H1 (cell line): ENCODE measurements at regions not wholly inside any gene's neighbourhood (a gene's known extent, or its start where the extent isn't known, plus 50 kb on each side); places are given as distances from the start of the nearest gene placed in this dataset.

Experiments
- CTCF ChIA-PET: fragments of 300-600 bp; sonication (Branson Sonifier 250); formaldehyde crosslinking; loops from one replicate; lab custom pipeline; 2021; ENCODE audit not compliant: partially characterized antibody; lab: Charles Lee
- POLR2A ChIA-PET: fragments of 300-600 bp; sonication (Branson Sonifier 250); formaldehyde crosslinking; loops from one replicate; lab custom pipeline; 2021; ENCODE audit warnings: inconsistent platforms; ENCODE audit not compliant: partially characterized antibody; lab: Charles Lee
- DNase-seq, 2 experiments: peaks; one replicate each; pipeline versions ENCODE4 v3.0.0 to v3.0.0-alpha.2; 2010 to 2022; ENCODE audit warnings: low spot score in 2 of 2, low read depth in 1 of 2, mixed read lengths in 1 of 2
- FAIRE-seq: peaks from 2 replicates; lab custom pipeline; 2011; peaks lifted over from hg19 to GRCh38; lab: Jason Lieb, UNC
- H2AFZ ChIP-seq: 2 replicates; pipeline ENCODE4 v1.8.1; 2012; ENCODE audit warnings: low read length, inconsistent platforms
- H2AK5ac ChIP-seq: 2 replicates; pipeline ENCODE4 v1.6.1; 2013; ENCODE audit warnings: low read depth, low read length
- H2BK120ac ChIP-seq: replicated peaks from 2 replicates; pipeline ENCODE3; 2013; ENCODE audit warnings: low read depth, low read length, inconsistent platforms
- H2BK12ac ChIP-seq: 2 replicates; pipeline ENCODE4 v1.6.1; 2013; ENCODE audit warnings: low read depth, low read length
- H2BK15ac ChIP-seq: 2 replicates; pipeline ENCODE4 v1.6.1; 2013; ENCODE audit warnings: low read length
- H2BK20ac ChIP-seq: 2 replicates; pipeline ENCODE4 v1.6.1; 2013; ENCODE audit warnings: low read length
- H2BK5ac ChIP-seq: 2 replicates; pipeline ENCODE4 v1.6.1; 2013; ENCODE audit warnings: low read depth, low read length
- H3K14ac ChIP-seq: 2 replicates; pipeline ENCODE4 v1.6.1; 2013; ENCODE audit warnings: inconsistent platforms; ENCODE audit not compliant: insufficient read length
- H3K18ac ChIP-seq: 2 replicates; pipeline ENCODE4 v1.6.1; 2013; ENCODE audit warnings: low read length; ENCODE audit errors: extremely low read depth
- H3K23ac ChIP-seq: 2 replicates; pipeline ENCODE4 v1.6.1; 2013; ENCODE audit warnings: inconsistent platforms; ENCODE audit not compliant: insufficient read length
- H3K23me2 ChIP-seq: 2 replicates; pipeline ENCODE4 v1.6.1; 2013; ENCODE audit warnings: low read depth, low read length
- H3K27ac ChIP-seq: 2 replicates; pipeline ENCODE4 v1.6.1; 2011; ENCODE audit warnings: low read depth, low read length, inconsistent platforms
- H3K27me3 ChIP-seq, 4 experiments: replicated peaks in 1 of 4; 1 replicate in 1 of 4; 2 replicates in 3 of 4; pipeline versions ENCODE4 v1.6.1 to v1.8.1; 2011 to 2013; ENCODE audit warnings: low read length in 3 of 4, mild to moderate bottlenecking in 3 of 4, inconsistent platforms in 2 of 4, mixed read lengths in 2 of 4, moderate library complexity in 1 of 4; ENCODE audit not compliant: control insufficient read depth in 3 of 4, insufficient read depth in 3 of 4; ENCODE audit errors: extremely low read depth in 1 of 4
- H3K36me3 ChIP-seq, 4 experiments: 2 replicates each; pipeline versions ENCODE4 v1.6.1 to v1.8.1; 2011 to 2013; ENCODE audit warnings: mild to moderate bottlenecking in 4 of 4, low read length in 3 of 4, moderate library complexity in 2 of 4, control low read depth in 1 of 4, inconsistent platforms in 1 of 4; ENCODE audit not compliant: insufficient read depth in 4 of 4, control insufficient read depth in 2 of 4
- H3K4ac ChIP-seq: replicated peaks from 2 replicates; pipeline ENCODE3; 2013; ENCODE audit warnings: low read length, low read depth, mixed read lengths, inconsistent platforms; ENCODE audit not compliant: insufficient read length
- H3K4me1 ChIP-seq, 4 experiments: replicated peaks in 1 of 4; 1 replicate in 1 of 4; 2 replicates in 3 of 4; pipeline versions ENCODE4 v1.6.1 to v1.8.1; 2011 to 2013; ENCODE audit warnings: low read length in 3 of 4, inconsistent platforms in 2 of 4, mixed read lengths in 1 of 4; ENCODE audit not compliant: insufficient read depth in 4 of 4, control insufficient read depth in 3 of 4
- H3K4me2 ChIP-seq, 2 experiments: 2 replicates each; pipeline versions ENCODE4 v1.6.1 to v1.8.1; 2011 to 2013; ENCODE audit warnings: low read depth in 2 of 2, low read length in 2 of 2, control low read depth in 1 of 2, inconsistent platforms in 1 of 2, mild to moderate bottlenecking in 1 of 2; ENCODE audit not compliant: insufficient read depth in 1 of 2
- H3K4me3 ChIP-seq, 4 experiments: fragments of 200-600, 300-600 bp in 1 of 4; sonication (generic), shearing (Covaris generic), sonication (Bioruptor Twin) in 1 of 4; 2 replicates each; pipeline versions ENCODE4 v1.5.1 to v1.8.1; 2011 to 2016; ENCODE audit warnings: low read length in 4 of 4, low read depth in 3 of 4, control low read depth in 2 of 4, inconsistent platforms in 2 of 4, mild to moderate bottlenecking in 2 of 4, mixed read lengths in 1 of 4, moderate library complexity in 1 of 4; ENCODE audit not compliant: insufficient read depth in 2 of 4; ENCODE audit errors: extremely low read depth in 1 of 4
- H3K56ac ChIP-seq: replicated peaks from 2 replicates; pipeline ENCODE3; 2013; ENCODE audit warnings: low read depth, mild to moderate bottlenecking, mixed read lengths, low read length, inconsistent platforms; ENCODE audit not compliant: insufficient read length
- H3K79me1 ChIP-seq: 2 replicates; pipeline ENCODE4 v1.6.1; 2013; ENCODE audit warnings: low read depth, low read length, control low read depth
- H3K79me2 ChIP-seq, 2 experiments: 2 replicates each; pipeline versions ENCODE4 v1.6.1 to v1.8.1; 2012 to 2013; ENCODE audit warnings: low read length in 2 of 2, mild to moderate bottlenecking in 2 of 2, inconsistent platforms in 1 of 2; ENCODE audit not compliant: insufficient read depth in 2 of 2, control insufficient read depth in 1 of 2
- H3K9ac ChIP-seq, 4 experiments: replicated peaks in 1 of 4; 1 replicate in 1 of 4; 2 replicates in 3 of 4; pipeline versions ENCODE4 v1.6.1 to v1.8.1; 2011 to 2013; ENCODE audit warnings: low read depth in 3 of 4, low read length in 3 of 4, control low read depth in 2 of 4, mild to moderate bottlenecking in 2 of 4, moderate library complexity in 2 of 4, inconsistent platforms in 1 of 4; ENCODE audit errors: extremely low read depth in 1 of 4
- H3K9me3 ChIP-seq, 2 experiments: 2 replicates each; pipeline versions ENCODE4 v1.6.1 to v1.8.1; 2012 to 2013; ENCODE audit warnings: mild to moderate bottlenecking in 2 of 2, moderate library complexity in 2 of 2, control low read depth in 1 of 2, inconsistent platforms in 1 of 2, low read depth in 1 of 2, low read length in 1 of 2, mixed read lengths in 1 of 2; ENCODE audit not compliant: insufficient read depth in 2 of 2
- H4K20me1 ChIP-seq, 2 experiments: replicated peaks in 1 of 2; 2 replicates each; pipeline versions ENCODE3 to v1.8.1; 2011 to 2013; ENCODE audit warnings: inconsistent platforms in 2 of 2, low read length in 2 of 2, mild to moderate bottlenecking in 1 of 2; ENCODE audit not compliant: insufficient read depth in 2 of 2, control insufficient read depth in 1 of 2
- H4K5ac ChIP-seq: 2 replicates; pipeline ENCODE4 v1.6.1; 2013; ENCODE audit warnings: low read length, low read depth, mixed read lengths, inconsistent platforms; ENCODE audit not compliant: insufficient read length
- H4K8ac ChIP-seq: 2 replicates; pipeline ENCODE4 v1.8.0; 2013; ENCODE audit warnings: mild to moderate bottlenecking, moderate library complexity, low read length, inconsistent platforms; ENCODE audit not compliant: insufficient read depth; ENCODE audit errors: extremely low read depth
- H4K91ac ChIP-seq: replicated peaks from 2 replicates; pipeline ENCODE3; 2013; ENCODE audit warnings: low read length, mixed read lengths, inconsistent platforms; ENCODE audit not compliant: insufficient read length
- JUND ChIP-seq: IDR thresholded peaks from 2 replicates; pipeline ENCODE4 v1.6.1; 2011; ENCODE audit warnings: mild to moderate bottlenecking, improper control_type of control experiment, low read length
- RXRA ChIP-seq: IDR thresholded peaks from 2 replicates; pipeline ENCODE4 v1.6.1; 2011; ENCODE audit warnings: low read depth, mild to moderate bottlenecking, low read length, moderate library complexity; ENCODE audit not compliant: insufficient read depth
- WGBS, 2 experiments: shearing (Covaris generic) in 1 of 2; methylation state at CpG; one replicate each; pipeline versions ENCODE4 v1.1.6 to v1.1.7; 2013 to 2015; ENCODE audit warnings: low lambda C conversion rate in 2 of 2, mixed read lengths in 2 of 2, inconsistent platforms in 1 of 2, low coverage in 1 of 2, missing lambda C conversion rate in 1 of 2; ENCODE audit not compliant: insufficient replicate concordance in 2 of 2, insufficient coverage in 1 of 2, insufficient read length in 1 of 2; ENCODE audit errors: extremely low coverage in 1 of 2, missing lambda C conversion rate in 1 of 2; 5-methylcytosine and 5-hydroxymethylcytosine counted together

- no peak for FAIRE-seq
- TF ChIP-seq JUND (no peak), RXRA (no peak)
These were observed 67.0 kb downstream of the MATN1 start for GRCh38 chr1:30656171-30656940.

More at GRCh38 chr1:30656171-30656940, 67.0 kb downstream of the MATN1 start:
- Histone ChIP-seq H4K91ac (no peak overlapping the region), H3K14ac (no peak overlapping the region), H4K5ac (no peak overlapping the region), H3K4me1 (peaks cover 0 to 6% (median 4%) of the 10 kb centered on the region in 4 experiments; a peak in 5 of 7 replicates), H2BK12ac (no peak overlapping the region), H2BK120ac (no peak overlapping the region), H3K36me3 (no peaks in the 10 kb centered on the region), H3K27me3 (0 out of 7 replicates have a peak, but pooled peaks cover 0 to 2% (median 0%) of the 10 kb centered on the region in 4 experiments), H3K27ac (no peak overlapping the region), H3K79me2 (no peaks in the 10 kb centered on the region), H4K8ac (no peak overlapping the region; the same call in 1 of the 2 replicates), H2AK5ac (no peak overlapping the region), H4K20me1 (no peaks in the 10 kb centered on the region), H3K4me3 (no peak overlapping the region), H2BK15ac (no peak overlapping the region), H2AFZ (no peak overlapping the region), H3K4me2 (no peak overlapping the region), H3K4ac (no peak overlapping the region), H3K56ac (no peak overlapping the region), H2BK20ac (no peak overlapping the region), H3K23ac (no peak overlapping the region), H3K79me1 (no peaks in the 10 kb centered on the region), H3K9me3 (no peaks in the 10 kb centered on the region), H3K23me2 (peaks cover 5% of the 10 kb centered on the region; the same call in 1 of the 2 replicates), H3K18ac (no peak overlapping the region), H3K9ac (no peak overlapping the region), H2BK5ac (no peak overlapping the region)
- POLR2A ChIA-PET, result no interaction called here
- DNase-seq, result no peak
- 90% methylated on average over 27 of the region's 27 CpGs; no CpG with 5 or more reads in 1 of the 2 experiments for WGBS, 2 experiments
- CTCF ChIA-PET, result interaction anchor here (1.3 to 1.7 kb wide), 2 partner anchors 12 to 14 kb away, joined by 4 to 7 read pairs; no protein-coding TSS in a partner anchor
